Umbilical cord (tissue), 1 donor: ENCODE measurements at regions not wholly inside any gene's neighbourhood (a gene's known extent, or its start where the extent isn't known, plus 50 kb on each side); places are given as distances from the start of the nearest gene placed in this dataset.
"Not testable (repeated sequence)": the region's sequence is repeated elsewhere in the genome, so short reads cannot be mapped to it uniquely, and the experiment has no call there.

ENCODE experiments used
- DNase-seq: peaks from one replicate; pipeline ENCODE4 v3.0.0-alpha.2; 2015; ENCODE audit warnings: low spot score

DNA sequence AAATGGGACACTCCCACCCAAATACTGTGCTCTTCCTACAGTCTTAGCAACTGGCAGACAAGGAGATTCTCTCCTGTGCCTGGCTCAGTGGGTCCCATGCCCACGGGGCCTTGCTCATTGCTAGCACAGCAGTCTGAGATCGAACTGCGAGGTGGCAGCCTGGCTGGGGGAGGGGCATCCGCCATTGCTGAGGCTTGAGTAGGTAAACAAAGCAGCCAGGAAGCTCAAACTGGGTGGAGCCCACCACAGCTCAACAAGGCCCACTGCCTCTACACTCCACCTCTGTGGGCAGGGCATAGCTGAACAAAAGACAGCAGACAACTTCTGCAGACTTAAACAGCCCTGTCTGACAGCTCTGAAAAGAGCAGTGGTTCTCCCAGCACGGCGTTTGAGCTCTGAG, 174.8 kb downstream of the COL12A1 start:
- DNase-seq = not testable (repeated sequence)

DNA sequence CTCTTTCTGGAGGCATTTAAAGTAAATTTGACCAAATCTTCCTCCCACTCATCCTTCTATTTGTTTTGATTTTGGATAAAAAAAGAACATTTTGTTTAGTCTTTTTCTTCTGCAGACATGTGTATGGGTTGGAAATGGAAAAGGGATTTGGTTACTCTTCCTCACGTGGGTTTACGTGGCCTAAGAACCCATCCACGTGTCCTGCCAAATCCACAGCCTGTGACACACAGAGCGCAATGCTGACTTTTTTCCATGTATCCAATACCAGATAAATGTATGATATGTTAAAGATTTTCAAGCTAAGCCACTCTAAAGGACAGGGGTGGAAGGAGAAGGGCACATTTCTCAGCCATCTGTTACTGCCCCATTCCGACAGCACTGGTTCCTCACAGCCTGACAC, 176.5 kb downstream of the COL12A1 start:
- no peak for DNase-seq

DNA sequence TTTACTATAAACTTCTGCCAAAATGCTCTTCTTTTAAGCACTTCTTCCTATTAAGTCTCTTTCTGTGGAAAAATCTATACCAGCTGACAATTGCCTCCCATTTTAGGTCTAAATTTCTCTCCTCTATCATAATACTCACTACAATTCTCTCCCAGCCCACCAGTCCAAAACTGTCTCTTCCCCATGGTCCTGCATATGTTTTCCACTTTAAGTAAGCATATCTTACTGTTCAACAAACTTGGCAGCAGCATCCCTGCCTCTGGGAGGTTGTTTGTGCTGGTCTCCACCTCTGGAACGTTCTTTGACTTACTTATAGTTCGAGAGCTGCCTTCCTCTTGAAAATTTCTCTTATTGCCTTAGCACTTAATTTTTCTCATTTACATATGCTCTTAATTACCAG, 180.5 kb downstream of the COL12A1 start:
- peak; percentile 9 for DNase-seq

DNA sequence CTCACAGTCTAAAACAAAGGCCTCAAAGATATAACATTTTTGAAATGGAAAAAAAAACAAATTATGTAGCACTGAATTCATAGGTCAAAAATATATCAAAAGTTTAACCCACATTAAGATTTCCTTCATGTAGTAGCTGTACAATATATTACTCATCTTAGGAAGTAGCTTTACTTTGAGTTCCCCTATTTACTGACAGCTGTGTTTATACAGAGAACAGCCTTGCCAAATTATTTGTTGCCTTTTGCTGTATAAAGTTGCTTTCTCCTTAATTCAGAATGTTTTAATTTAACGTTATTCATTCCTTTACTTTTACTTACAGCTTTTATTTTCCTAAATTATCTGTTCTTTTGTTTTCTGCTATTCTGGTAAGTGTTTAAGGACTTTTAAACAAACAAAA, 181.0 kb downstream of the COL12A1 start:
- DNase-seq = no peak

DNA sequence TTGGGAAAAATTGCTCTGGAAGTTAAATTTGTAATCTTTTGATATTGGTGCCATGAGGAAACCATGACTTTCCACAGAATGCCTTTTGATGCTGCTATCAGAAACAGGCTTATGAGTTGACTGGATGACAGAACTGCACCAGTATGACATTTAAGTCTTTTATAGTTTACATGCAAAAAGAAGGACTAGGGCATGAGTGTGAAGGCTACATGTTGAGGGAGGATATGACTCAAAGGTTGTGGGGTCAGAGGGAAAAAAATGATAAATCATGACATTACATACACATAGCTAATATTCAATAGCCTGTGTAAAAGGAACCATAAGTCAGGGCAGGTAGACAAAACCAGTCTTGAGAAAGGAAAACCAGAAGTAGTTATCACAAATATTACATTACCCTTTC, 182.2 kb downstream of the COL12A1 start:
- no peak for DNase-seq

DNA sequence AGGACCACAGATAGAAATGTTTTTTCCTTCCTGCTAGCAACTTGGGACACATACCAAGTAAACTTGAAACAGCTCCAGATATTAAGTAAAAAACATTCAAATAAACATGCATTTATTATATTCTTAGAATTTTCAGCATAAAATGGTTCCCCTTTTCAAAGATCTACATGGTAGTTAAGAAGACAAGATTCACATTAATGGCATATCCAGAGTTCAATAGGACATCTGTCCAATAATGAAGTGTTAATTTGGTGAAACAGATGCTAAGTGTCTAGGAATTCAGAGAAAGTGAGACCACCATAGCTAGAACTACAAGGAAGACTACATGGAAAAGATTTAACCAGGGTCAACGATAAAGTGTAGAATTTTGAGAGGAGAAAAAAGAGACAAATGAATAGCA, 184.9 kb downstream of the COL12A1 start:
- DNase-seq = no peak

DNA sequence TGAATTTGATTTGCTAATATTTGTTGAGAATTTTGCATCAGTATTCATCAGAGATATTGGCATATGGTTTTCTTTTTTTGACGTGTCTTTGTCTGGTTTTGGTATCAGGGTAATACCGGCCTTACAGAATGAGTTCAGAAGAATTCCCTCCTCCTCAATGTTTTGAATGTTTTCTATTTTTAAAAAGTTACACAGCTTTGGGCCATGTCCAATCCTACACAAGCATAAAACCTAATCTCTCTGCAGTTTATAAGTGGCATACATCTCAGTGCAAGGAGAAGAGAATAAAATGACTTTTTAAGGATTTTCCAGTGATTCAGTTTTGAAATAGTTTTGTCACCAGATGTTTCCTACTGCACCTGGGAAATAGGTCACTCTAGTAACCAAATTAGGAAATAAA, 185.5 kb downstream of the COL12A1 start:
- DNase-seq = peak; percentile 85

DNA sequence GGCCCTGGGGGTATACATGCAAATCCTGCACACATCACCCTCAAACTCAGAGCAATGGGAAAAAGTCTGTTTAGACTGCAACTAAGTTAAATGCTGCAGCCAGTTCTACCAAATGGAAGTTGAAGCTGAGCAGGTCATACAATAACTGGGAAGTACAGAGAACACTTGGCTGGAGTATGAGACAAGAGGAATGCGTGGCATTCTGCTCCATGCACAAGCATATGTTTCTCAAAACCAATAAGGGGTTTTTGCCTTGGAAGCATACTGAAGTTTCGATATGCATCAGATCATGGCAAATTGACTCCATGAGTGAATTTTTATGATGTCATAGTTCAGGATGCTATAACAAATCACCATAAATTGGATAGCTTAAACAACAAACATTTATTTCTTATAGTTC, 193.8 kb downstream of the COL12A1 start:
- peak; percentile 44 for DNase-seq

DNA sequence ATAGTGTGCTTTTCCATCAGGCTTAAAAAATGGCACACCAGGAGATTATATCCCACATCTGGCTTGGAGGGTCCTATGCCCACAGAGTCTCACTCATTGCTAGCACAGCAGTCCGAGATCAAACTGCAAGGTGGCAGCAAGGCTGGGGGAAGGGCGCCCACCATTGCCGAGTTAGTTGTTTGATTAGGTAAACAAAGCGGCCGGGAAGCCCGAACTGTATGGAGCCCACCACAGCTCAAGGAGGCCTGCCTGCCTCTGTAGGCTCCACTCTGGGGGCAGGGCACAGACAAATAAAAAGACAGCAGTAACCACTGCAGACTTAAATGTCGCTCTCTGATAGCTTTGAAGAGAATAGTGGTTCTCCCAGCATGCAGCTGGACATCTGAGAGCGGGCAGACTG, 201.9 kb downstream of the COL12A1 start:
- not testable (repeated sequence) for DNase-seq

DNA sequence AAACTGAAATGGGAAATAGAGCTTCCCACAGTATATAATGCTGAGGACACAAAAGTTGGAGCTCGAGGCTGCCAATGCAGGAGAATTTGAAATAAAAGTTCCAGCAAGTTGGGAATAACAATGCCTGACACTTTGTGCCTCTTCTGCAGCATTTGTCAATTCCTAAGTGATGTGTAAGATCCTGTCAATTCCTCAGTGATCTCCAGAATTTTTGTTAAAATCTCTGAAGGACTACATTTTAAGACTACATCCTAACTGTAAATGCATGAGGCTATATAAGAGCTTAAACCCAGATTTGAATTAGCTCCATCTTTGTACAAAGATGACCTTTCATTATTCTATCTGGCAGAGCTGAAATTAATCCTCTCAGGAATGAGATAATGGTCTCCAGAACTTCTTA, 208.2 kb downstream of the COL12A1 start:
- DNase-seq = no peak

DNA sequence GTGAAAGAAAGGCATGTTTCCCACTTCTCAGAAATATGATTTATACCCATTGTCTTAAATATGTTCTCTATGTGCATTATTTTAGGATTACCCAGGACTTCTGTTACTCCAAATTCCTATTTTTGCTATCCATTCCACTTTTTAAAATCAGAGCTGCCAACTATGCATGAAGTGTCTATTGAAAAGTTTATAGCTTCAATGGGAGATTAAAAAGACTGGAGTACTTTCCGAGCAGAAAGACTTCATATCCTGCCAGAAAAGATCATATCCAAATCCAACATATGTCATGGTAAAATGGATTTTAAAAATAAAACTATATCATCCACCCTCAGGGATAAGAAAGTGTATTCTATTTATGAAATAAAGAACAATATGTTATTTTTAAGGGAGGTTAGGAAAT, 212.7 kb downstream of the COL12A1 start:
- peak; percentile 63 for DNase-seq

DNA sequence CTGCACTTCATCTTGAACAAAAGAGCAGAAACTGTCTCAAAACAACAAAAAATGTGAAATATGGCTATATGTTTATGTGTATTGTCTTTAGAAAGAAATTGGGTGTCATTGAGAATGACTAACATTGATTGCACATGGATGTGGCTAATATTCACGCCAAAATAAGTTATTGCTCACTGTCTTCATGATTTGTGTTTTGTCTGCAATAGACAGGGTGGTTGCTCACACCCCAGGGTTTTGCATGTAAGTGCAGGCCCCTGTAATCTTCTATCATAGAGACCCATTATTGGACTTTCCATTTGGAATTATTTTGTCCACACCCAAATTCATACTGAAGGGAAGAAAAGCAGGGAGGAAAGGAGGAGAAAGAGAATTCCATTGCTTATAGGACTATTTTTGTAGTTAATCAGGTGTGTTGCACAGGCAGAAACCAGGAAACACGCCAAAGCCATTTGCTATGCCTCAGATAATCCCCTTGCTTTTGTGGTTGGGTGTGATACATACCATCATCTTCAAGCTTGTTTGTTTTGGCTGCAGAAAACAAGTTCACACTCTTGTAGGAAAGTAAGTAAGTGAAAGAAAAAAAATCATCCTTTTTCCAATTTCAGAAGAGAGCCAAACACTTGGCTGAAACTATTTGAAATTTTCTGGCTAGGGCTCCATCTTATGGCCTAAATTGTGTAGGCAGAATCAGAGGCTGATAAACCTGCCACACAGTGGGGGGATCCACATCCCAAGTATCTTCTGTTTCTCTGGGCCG, 214.1 kb downstream of the COL12A1 start:
- peak; percentile 12 for DNase-seq

DNA sequence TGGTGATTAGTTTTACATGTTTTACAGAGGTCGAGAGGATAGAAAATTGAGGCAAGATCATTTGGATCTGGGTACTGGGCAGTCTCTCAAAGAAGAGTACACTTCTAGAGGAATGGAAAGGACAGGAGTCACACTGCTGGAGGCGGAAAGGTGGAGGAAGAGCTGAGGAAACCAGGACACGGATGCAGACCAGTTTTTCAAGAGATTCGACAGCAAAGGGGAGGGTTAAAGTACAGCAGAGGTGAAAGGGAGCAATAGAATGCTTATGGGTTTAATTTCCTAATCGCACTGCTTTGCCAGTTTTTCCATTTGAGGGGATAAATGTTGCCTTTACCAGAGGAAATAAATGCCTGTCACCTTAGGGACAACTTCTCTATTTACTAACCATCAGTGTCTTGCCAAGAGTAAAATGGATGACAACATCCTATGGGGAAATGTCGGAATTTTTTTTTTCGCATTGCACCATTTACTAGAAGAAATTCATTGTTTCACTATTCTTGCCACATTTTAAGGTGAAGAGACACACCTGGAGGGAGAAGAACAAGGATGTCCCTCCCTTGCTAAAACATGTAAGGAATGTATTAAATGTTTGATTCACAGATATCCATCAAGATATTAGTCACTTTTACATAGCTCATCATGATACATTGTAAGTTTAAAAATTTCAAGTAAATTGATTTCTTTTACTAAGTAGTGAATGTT, 226.6 kb downstream of the COL12A1 start:
- DNase-seq = no peak

DNA sequence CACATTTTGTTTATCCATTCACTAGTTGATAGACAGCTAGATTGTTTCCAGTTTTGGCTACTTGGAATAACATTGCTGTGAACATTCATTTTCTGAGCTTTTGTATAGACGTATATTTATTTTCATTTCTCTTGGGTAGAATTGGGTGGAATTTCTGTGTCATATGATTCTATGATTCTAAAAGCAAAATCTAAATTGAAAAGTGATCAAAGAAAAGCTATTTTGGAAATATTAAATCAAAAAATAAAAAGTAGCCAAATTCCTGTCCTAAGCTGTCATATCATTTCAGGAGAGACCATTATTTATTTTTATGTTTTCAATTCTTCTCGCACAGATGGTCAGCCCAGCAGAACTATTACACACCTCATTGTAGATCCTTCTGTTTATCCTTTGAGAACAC, 229.2 kb downstream of the COL12A1 start:
- DNase-seq = no peak

DNA sequence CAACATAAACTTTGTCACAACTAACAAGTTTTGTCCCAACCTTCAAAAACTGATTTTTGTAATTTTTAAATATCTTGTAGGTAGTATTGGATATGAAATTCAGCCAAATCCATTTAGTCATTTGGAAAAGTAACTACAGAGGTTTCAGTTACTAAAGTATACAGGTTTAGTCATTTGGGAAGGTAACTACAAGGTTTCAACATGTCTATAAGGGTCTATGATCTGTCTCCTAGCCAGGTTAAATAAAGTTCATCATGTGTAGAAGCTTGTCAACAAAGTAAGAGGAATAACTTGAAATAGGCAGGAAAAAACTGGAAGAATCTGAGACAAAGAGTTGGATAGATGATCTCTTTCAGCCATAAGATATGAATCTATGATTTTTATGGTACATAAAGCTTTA, 229.8 kb downstream of the COL12A1 start:
- DNase-seq = no peak

DNA sequence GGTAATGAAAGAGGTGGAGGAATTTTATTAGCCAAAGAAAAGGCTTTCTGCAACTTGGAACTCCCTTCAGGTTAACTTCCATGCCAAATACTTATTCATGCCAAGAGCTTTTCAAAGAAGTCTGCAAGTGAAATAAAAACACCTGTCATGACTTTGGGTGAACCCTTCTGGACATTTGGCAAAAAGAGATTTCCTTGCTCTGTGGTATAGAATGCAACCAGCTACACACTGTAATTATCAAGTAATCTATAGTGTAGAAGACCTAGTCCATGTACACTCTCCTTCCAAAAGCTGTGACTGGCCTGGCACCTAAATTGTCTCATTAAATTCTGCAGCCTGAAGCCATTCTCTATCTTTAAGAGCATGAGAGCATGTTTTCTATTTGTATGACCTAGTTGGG, 232.3 kb downstream of the COL12A1 start:
- no peak for DNase-seq

DNA sequence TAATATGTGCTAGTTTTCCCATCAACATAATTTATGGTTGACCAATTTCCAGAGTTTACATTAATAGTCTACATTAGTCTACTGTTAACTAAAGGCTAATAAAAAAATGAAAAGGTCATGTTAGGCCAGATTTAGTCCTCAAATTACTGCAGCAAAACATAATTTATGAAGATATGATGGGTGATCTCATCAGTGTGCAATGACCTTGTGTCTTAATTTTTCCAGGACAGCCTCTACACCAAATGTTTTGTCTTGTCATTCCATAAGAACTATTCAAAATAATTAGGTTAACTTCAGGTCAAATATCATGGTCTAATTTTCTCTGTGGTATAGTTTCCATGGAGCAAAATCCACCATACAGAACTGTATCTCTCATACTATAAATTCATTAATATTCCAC, 234.2 kb downstream of the COL12A1 start:
- DNase-seq = no peak

DNA sequence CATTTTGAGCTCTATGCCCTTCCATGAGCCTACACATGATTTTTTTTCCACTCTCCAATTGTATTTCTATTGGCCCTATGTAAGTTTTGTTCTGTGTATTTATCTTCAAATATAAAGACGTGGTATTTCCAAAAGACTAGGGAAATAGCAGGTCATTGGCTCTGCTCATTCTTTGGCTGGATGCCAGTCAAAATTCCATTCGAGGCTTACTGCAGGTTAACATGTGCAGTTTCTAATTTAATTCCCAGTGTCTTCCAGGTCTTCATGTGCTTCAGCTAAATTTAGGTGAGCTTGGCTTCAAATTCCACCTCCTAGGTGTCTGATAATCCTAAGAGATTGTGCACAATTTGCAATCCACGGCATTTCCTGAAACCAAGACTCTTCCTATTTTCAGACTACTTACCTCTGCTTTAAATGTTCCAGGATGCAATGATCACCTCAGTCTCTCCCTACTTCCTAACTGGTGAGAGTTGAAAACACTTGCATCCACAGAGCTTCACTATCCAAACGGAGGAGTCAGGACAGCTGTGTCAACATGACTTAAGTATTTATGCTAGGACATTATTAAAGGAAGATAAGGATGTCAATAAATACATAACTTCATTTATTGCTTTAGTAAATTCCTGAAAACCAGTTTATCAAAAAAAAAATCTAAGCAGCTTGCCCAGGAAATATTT, 236.1 kb downstream of the COL12A1 start:
- no peak for DNase-seq

DNA sequence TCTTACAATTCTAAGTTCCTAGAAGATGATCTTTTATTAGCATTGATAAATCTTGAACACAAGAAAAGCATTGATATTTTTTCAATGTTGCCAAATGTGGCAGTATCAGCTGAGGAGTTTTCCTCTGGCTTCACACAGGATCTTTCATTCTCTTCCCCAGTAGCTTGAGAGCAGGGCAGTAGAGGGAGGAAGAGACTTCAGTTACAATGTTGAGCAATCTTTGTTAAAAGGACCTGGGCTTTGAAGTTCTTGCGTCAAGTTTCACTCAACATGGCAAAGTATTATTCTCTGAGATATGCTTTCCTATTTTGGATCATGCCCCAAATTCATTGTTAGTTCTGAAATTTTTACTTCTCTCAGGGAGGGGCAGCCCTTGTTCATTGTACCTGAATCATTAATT, 238.0 kb downstream of the COL12A1 start:
- no peak for DNase-seq

DNA sequence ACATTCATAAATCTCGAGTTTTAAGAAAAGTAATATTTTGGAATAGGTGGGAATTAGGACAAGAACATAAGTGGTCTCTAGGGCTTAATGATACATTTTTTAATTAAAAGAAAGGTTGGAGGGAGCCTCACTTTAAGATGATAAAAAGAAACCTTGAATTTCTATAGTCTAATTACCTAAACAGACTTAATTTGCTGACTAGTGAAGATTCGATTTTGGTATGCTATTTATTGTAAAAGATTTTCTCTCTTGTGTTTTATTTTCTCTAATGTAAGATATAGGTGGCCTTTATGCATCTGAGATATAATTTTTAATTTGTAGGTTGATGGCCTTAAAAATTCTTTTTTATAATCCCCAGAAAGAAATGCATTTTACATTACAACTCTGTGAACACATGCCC, 239.1 kb downstream of the COL12A1 start:
- DNase-seq = no peak

DNA sequence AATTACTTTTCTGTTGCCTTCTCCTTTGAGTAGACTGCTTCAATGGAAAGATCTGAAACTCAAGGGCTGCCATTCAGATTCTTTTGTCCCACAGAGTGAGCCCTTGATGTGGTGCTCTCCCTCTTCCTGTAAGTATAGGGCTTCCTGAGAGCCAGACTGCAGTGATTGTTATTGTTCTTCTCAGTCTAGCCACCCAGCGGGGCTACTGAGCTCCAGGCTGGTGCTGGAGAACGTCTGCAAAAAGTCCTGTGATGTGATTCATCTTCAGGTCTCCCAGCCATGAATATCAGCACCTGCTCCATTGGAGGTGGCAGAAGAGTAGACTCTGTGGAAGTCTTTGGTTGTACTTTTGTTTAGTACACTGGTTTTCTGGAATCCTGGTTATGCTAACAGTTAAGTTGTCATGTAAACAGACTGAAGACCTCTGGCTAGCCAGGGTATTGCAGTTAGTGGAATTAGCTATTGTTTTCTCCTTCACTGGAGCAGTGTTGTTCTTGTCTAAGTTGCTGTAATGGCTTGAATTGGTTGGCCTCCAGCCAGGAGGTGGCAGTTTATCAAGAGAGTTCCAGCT, 240.9 kb downstream of the COL12A1 start:
- no peak for DNase-seq
